Neural cell (in vitro differentiated cells): ENCODE measurements at regions not wholly inside any gene's neighbourhood (a gene's known extent, or its start where the extent isn't known, plus 50 kb on each side); places are given as distances from the start of the nearest gene placed in this dataset.
"Not testable (repeated sequence)": the region's sequence is repeated elsewhere in the genome, so short reads cannot be mapped to it uniquely, and the experiment has no call there.

Experiments
- H2AFZ ChIP-seq: fragments of 200-600, 300-800 bp; sonication (generic), shearing (Covaris generic); 2 replicates; pipeline ENCODE4 v1.6.0; 2014; ENCODE audit warnings: low read depth, mild to moderate bottlenecking, antibody characterized with exemption, low read length, moderate library complexity
- H3F3A ChIP-seq: fragments of 200-600 bp; shearing (Covaris generic); 2 replicates; pipeline ENCODE4 v1.6.1; 2016; ENCODE audit warnings: mild to moderate bottlenecking, moderate library complexity, mixed read lengths, antibody characterized with exemption, low read length; ENCODE audit not compliant: insufficient read depth, poor library complexity, severe bottlenecking
- H3K27ac ChIP-seq: fragments of 200-600, 300-800 bp; sonication (generic), shearing (Covaris generic); 2 replicates; pipeline ENCODE4 v1.5.1; 2014; ENCODE audit warnings: mild to moderate bottlenecking, low read length, moderate library complexity
- H3K27me3 ChIP-seq: fragments of 300-800, 200-600 bp; sonication (generic), shearing (Covaris generic); 2 replicates; pipeline ENCODE4 v1.6.0; 2014; ENCODE audit warnings: mild to moderate bottlenecking, low read depth, low read length, moderate library complexity; ENCODE audit not compliant: insufficient read depth
- H3K36me3 ChIP-seq: fragments of 300-800, 200-600 bp; sonication (generic), shearing (Covaris generic); 2 replicates; pipeline ENCODE4 v1.5.1; 2014; ENCODE audit warnings: mild to moderate bottlenecking, antibody characterized with exemption, low read length, moderate library complexity; ENCODE audit not compliant: insufficient read depth
- H3K4me2 ChIP-seq: fragments of 300-800, 200-600 bp; sonication (generic), shearing (Covaris generic); 2 replicates; pipeline ENCODE4 v1.6.0; 2014; ENCODE audit warnings: mild to moderate bottlenecking, low read length
- H3K4me3 ChIP-seq: fragments of 300-800, 200-600 bp; sonication (generic), shearing (Covaris generic); 2 replicates; pipeline ENCODE4 v1.5.1; 2014; ENCODE audit warnings: mild to moderate bottlenecking, low read length, moderate library complexity
- H3K79me2 ChIP-seq: fragments of 200-600 bp; shearing (Covaris generic); replicated peaks from 2 replicates; pipeline ENCODE4 v1.6.0; 2014; ENCODE audit warnings: mild to moderate bottlenecking, low read length, moderate library complexity; ENCODE audit not compliant: insufficient read depth
- H3K9ac ChIP-seq: fragments of 300-800, 200-600 bp; sonication (generic), shearing (Covaris generic); 2 replicates; pipeline ENCODE4 v1.6.1; 2016; ENCODE audit warnings: mild to moderate bottlenecking, low read length, mixed read lengths
- H3K9me2 ChIP-seq: fragments of 200-600 bp; shearing (Covaris generic); 2 replicates; pipeline ENCODE4 v1.6.1; 2016; ENCODE audit warnings: mild to moderate bottlenecking, low read length, mixed read lengths; ENCODE audit not compliant: insufficient read depth
- H3K9me3 ChIP-seq: fragments of 200-600, 300-800 bp; sonication (generic), shearing (Covaris generic); 2 replicates; pipeline ENCODE4 v1.6.1; 2016; ENCODE audit warnings: mild to moderate bottlenecking, mixed run types, low read length, moderate library complexity, mixed read lengths
- H4K20me1 ChIP-seq: fragments of 200-600 bp; shearing (Covaris generic); 2 replicates; pipeline ENCODE4 v1.6.1; 2016; ENCODE audit warnings: mild to moderate bottlenecking, mixed run types; ENCODE audit not compliant: insufficient read depth
- EP300 ChIP-seq: fragments of 450-650 bp; conservative IDR thresholded peaks from 2 replicates; pipeline ENCODE4 v1.6.1; 2014; ENCODE audit warnings: antibody characterized with exemption, mild to moderate bottlenecking, moderate library complexity; ENCODE audit not compliant: poor library complexity, severe bottlenecking
- EZH2 ChIP-seq: fragments of 200-600, 300-800 bp; shearing (Covaris generic), sonication (generic); IDR thresholded peaks from 2 replicates; pipeline ENCODE4 v1.6.1; 2014; ENCODE audit warnings: antibody characterized with exemption, low read length, borderline replicate concordance, mild to moderate bottlenecking; ENCODE audit not compliant: insufficient read depth, poor library complexity, severe bottlenecking
- MXI1 ChIP-seq: fragments of 450-650 bp; conservative IDR thresholded peaks from 2 replicates; pipeline ENCODE4 v1.6.1; 2014; ENCODE audit warnings: antibody characterized with exemption, mild to moderate bottlenecking; ENCODE audit not compliant: poor library complexity, severe bottlenecking
- POLR2AphosphoS5 ChIP-seq: IDR thresholded peaks from 2 replicates; pipeline ENCODE4 v1.6.1; 2012
- RAD21 ChIP-seq: fragments of 450-650 bp; conservative IDR thresholded peaks from 2 replicates; pipeline ENCODE4 v1.6.1; 2014; ENCODE audit warnings: antibody characterized with exemption, mild to moderate bottlenecking, moderate library complexity
- SMC3 ChIP-seq: fragments of 450-650 bp; conservative IDR thresholded peaks from 2 replicates; pipeline ENCODE4 v1.6.1; 2014; ENCODE audit warnings: antibody characterized with exemption, mild to moderate bottlenecking, moderate library complexity; ENCODE audit not compliant: poor library complexity
- TAF1 ChIP-seq: IDR thresholded peaks from 2 replicates; pipeline ENCODE4 v1.6.1; 2012; ENCODE audit warnings: low read depth
- TF ChIP-seq, protein P1 (sequence below): IDR thresholded peaks from 2 replicates; pipeline ENCODE4 v1.6.1; 2012; ENCODE audit warnings: borderline replicate concordance
- TF ChIP-seq, protein P2 (sequence below): fragments of 450-650 bp; IDR thresholded peaks from 2 replicates; pipeline ENCODE4 v1.5.1; 2014; ENCODE audit warnings: antibody characterized with exemption, mild to moderate bottlenecking, moderate library complexity; ENCODE audit not compliant: poor library complexity, severe bottlenecking

DNA sequence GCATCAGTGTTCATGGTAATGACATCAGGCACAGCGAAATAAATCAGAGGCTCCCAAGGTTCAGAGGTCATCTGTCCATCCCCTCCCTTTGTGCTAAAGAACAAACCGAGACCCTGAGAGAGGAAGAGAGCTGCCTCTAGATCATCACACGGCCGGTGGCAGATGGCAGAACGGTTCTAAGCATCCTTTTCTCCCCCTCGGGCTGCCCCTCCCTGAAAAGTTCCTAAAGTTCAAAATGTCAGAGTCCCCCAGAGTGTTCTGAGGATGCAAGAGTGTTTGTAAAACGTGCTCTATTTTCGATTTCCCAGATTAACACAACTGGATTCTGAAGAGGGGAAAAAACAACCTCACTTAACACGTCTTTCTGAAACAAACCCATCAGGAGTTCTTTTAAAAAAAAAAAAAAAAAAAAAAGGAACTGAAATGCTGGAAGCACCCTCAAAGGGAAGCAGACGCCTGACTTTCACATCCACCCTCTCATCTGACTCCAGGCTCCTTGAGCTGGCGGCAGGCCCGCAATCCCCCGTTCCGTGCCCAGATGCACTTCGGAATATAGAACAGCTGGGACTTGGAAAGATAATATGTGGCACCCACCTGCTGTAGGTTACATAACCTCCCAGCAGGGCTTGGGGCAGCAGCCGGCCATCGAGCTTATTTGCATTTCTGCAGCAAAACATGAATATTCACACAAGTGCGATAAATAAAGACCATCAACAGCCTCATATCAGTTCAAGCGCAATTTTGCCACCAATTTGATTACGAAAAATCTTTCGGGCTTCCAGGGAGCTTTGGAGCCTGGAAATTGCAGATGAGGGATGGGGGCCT, 115.5 kb upstream of the SMURF2 start:
- H3K9ac ChIP-seq: no peak overlapping the region
- peak overlapping the region; percentile 43 for H3K4me3 ChIP-seq
- no peaks in the 10 kb centered on the region for H3F3A ChIP-seq
- no peak overlapping the region for H3K4me2 ChIP-seq
- peaks cover 60% of the 10 kb centered on the region for H3K27me3 ChIP-seq
- H3K36me3 ChIP-seq: peaks cover 5% of the 10 kb centered on the region
- no peaks in the 10 kb centered on the region for H3K9me3 ChIP-seq
- no peaks in the 10 kb centered on the region for H4K20me1 ChIP-seq
- no peaks in the 10 kb centered on the region for H3K9me2 ChIP-seq
- TF ChIP-seq RAD21 (no peak), EZH2 (no peak), POLR2AphosphoS5 (no peak), SMC3 (no peak), EP300 (no peak), MXI1 (no peak), TAF1 (no peak)
- TF ChIP-seq, protein P1, sequence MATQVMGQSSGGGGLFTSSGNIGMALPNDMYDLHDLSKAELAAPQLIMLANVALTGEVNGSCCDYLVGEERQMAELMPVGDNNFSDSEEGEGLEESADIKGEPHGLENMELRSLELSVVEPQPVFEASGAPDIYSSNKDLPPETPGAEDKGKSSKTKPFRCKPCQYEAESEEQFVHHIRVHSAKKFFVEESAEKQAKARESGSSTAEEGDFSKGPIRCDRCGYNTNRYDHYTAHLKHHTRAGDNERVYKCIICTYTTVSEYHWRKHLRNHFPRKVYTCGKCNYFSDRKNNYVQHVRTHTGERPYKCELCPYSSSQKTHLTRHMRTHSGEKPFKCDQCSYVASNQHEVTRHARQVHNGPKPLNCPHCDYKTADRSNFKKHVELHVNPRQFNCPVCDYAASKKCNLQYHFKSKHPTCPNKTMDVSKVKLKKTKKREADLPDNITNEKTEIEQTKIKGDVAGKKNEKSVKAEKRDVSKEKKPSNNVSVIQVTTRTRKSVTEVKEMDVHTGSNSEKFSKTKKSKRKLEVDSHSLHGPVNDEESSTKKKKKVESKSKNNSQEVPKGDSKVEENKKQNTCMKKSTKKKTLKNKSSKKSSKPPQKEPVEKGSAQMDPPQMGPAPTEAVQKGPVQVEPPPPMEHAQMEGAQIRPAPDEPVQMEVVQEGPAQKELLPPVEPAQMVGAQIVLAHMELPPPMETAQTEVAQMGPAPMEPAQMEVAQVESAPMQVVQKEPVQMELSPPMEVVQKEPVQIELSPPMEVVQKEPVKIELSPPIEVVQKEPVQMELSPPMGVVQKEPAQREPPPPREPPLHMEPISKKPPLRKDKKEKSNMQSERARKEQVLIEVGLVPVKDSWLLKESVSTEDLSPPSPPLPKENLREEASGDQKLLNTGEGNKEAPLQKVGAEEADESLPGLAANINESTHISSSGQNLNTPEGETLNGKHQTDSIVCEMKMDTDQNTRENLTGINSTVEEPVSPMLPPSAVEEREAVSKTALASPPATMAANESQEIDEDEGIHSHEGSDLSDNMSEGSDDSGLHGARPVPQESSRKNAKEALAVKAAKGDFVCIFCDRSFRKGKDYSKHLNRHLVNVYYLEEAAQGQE: no peak
- TF ChIP-seq, protein P2, sequence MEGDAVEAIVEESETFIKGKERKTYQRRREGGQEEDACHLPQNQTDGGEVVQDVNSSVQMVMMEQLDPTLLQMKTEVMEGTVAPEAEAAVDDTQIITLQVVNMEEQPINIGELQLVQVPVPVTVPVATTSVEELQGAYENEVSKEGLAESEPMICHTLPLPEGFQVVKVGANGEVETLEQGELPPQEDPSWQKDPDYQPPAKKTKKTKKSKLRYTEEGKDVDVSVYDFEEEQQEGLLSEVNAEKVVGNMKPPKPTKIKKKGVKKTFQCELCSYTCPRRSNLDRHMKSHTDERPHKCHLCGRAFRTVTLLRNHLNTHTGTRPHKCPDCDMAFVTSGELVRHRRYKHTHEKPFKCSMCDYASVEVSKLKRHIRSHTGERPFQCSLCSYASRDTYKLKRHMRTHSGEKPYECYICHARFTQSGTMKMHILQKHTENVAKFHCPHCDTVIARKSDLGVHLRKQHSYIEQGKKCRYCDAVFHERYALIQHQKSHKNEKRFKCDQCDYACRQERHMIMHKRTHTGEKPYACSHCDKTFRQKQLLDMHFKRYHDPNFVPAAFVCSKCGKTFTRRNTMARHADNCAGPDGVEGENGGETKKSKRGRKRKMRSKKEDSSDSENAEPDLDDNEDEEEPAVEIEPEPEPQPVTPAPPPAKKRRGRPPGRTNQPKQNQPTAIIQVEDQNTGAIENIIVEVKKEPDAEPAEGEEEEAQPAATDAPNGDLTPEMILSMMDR: no peak
- H3K79me2 ChIP-seq: no peaks in the 10 kb centered on the region
- no peak overlapping the region for H3K27ac ChIP-seq
- no peak overlapping the region for H2AFZ ChIP-seq

DNA sequence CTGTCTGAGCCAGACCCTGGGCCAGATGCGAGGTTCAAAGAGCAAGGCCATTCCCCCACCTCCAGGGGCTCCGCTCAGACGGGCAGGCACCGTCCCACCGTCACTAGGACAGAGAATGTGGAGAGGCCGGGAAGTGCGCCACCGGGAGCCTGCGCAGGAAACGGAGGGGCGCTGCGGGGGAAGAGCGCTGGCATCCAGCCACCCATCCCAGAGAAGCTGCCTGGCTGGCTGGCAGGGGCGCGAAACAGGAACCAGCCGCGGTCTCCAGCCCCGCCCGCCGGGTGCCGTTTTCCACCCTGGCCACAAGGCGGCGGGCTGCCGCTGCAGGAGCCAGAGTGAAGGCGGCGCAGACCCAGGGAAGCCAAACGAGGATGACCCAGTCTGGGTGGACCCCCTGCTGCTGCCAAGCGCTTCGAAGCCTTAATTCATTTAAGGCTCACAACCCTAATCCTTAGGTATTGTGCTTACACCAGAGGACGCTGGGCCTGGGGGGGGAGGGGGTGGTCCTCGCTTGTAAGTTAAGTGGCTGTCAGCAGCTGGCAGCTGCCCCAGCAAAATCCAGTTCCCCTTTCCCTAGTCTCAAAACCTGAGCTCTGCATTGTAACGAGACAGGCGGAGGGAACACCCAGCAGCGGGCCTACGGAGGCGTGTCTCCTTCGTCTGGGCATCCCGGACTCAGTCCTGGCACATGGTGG, 114.8 kb upstream of the SMURF2 start:
- H3F3A ChIP-seq, H3K9ac ChIP-seq, H3K4me2 ChIP-seq, H4K20me1 ChIP-seq, H3K9me3 ChIP-seq, H3K9me2 ChIP-seq, H3K4me3 ChIP-seq, H2AFZ ChIP-seq, H3K36me3 ChIP-seq, H3K27ac ChIP-seq, H3K79me2 ChIP-seq: not testable (repeated sequence)
- H3K27me3 ChIP-seq: peaks cover 53% of the 10 kb centered on the region
- TF ChIP-seq, protein P2: peak; percentile 80
- TF ChIP-seq SMC3: peak; percentile 70
- TF ChIP-seq RAD21: peak; percentile 56
